ENCODE measurements at regions not wholly inside any gene's neighbourhood (a gene's known extent, or its start where the extent isn't known, plus 50 kb on each side); places are given as distances from the start of the nearest gene placed in this dataset.

DNA sequence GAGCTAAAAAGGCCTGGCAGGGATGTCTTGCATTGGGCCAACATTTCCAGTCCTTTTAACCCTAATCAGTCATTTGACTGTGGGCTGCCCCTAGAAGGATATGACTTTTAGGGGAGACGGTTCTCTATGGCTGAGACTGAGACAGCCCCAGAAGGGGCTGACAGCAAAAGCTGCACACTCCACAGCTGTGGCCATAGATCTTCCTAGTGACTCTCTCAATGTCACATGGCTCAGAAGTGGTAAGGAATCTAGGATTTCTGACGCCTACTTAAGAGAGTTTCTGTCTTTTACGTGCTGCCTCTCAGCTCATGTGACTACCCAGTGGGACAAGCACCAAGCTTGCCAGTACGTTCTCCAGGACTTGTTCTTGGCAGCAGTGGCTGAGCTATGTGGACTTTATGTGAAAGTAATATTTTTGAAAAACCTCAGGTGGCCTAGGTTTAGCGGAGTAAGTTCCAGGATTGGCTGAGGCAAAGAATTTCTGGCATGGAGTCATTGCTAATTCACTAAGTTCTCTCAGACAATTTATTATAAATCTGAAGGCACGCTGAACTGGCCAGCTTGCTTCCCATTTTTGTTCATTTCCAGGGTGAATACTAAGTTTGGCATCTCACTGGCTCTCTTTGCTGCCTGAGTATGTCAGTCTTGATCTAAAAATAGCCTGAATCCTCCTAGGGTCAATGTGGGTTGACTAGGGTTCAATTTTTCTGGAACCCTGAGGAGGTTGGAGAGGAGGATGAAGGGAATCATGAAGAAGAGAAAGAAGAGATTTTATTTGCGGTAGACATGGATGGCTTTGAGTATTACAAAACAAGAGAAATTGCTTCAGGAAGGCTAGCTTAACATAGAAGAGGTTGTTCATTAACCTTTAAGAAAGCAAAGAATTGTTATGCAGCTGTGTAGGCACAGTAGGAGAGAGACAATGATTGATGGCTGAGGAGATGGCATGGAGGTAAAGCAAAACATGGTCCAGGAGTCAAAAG, 271.8 kb downstream of the AEBP2 start:
- Histone ChIP-seq H3K27ac (ENCODE audit: low read length) (no peak overlapping the region), H3K4me2 (ENCODE audit: low read length) (no peak overlapping the region), H2AFZ (ENCODE audit: low read depth, low read length) (no peak overlapping the region), H3K36me3 (replicated peaks; ENCODE audit: low read depth, low read length) (no peaks in the 10 kb centered on the region), H3K4me1 (ENCODE audit: low read length) (no peaks in the 10 kb centered on the region), H3K9me3 (ENCODE audit: insufficient read depth, low read length) (no peaks in the 10 kb centered on the region), H4K20me1 (ENCODE audit: insufficient read depth, low read length) (no peaks in the 10 kb centered on the region), H3K79me2 (ENCODE audit: low read length) (no peaks in the 10 kb centered on the region), H3K4me3 (ENCODE audit: low read length) (no peak overlapping the region), H3K9ac (ENCODE audit: low read length) (no peak overlapping the region), H3K27me3 (ENCODE audit: low read depth, low read length) (no peaks in the 10 kb centered on the region)
- TF ChIP-seq EZH2phosphoT487 (IDR thresholded peaks at IDR 0.05; ENCODE audit: low read depth) = no peak
- TF ChIP-seq, protein P1, sequence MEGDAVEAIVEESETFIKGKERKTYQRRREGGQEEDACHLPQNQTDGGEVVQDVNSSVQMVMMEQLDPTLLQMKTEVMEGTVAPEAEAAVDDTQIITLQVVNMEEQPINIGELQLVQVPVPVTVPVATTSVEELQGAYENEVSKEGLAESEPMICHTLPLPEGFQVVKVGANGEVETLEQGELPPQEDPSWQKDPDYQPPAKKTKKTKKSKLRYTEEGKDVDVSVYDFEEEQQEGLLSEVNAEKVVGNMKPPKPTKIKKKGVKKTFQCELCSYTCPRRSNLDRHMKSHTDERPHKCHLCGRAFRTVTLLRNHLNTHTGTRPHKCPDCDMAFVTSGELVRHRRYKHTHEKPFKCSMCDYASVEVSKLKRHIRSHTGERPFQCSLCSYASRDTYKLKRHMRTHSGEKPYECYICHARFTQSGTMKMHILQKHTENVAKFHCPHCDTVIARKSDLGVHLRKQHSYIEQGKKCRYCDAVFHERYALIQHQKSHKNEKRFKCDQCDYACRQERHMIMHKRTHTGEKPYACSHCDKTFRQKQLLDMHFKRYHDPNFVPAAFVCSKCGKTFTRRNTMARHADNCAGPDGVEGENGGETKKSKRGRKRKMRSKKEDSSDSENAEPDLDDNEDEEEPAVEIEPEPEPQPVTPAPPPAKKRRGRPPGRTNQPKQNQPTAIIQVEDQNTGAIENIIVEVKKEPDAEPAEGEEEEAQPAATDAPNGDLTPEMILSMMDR (IDR thresholded peaks at IDR 0.05; ENCODE audit: low read depth, low read length) = no peak

DNA sequence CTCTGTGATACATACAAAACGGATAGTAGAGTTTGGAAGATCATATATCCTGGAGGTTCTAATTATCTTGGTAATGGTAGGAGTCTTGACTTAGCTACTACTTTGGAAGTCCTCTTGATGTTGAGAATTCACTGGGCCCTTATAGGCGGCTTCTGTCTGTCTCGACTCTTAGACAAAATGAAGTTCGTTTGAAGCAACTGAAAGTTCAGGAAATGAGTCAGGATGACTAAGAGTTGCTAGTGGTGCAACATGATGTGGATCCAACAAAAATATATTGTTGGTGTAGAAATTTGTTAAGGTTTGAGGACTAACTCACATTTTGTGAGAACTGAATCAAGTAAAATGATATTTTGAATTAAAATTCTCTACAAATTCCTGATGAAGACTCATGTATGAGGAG, 272.7 kb downstream of the AEBP2 start:
- H2AFZ ChIP-seq (ENCODE audit: low read depth, low read length) = no peak overlapping the region
- H3K9me3 ChIP-seq (ENCODE audit: insufficient read depth, low read length) = no peaks in the 10 kb centered on the region
- TF ChIP-seq EZH2phosphoT487 (IDR thresholded peaks at IDR 0.05; ENCODE audit: low read depth) = no peak
- TF ChIP-seq, protein P1 (IDR thresholded peaks at IDR 0.05; ENCODE audit: low read depth, low read length) = no peak
- H4K20me1 ChIP-seq (ENCODE audit: insufficient read depth, low read length) = no peaks in the 10 kb centered on the region
- no peaks in the 10 kb centered on the region for H3K36me3 ChIP-seq (replicated peaks; ENCODE audit: low read depth, low read length)
- H3K27me3 ChIP-seq (ENCODE audit: low read depth, low read length) = no peaks in the 10 kb centered on the region
- no peak overlapping the region for H3K27ac ChIP-seq (ENCODE audit: low read length)
- H3K4me1 ChIP-seq (ENCODE audit: low read length) = no peaks in the 10 kb centered on the region
- H3K4me2 ChIP-seq (ENCODE audit: low read length) = no peak overlapping the region
- no peaks in the 10 kb centered on the region for H3K79me2 ChIP-seq (ENCODE audit: low read length)
- H3K9ac ChIP-seq (ENCODE audit: low read length) = no peak overlapping the region
- no peak overlapping the region for H3K4me3 ChIP-seq (ENCODE audit: low read length)

DNA sequence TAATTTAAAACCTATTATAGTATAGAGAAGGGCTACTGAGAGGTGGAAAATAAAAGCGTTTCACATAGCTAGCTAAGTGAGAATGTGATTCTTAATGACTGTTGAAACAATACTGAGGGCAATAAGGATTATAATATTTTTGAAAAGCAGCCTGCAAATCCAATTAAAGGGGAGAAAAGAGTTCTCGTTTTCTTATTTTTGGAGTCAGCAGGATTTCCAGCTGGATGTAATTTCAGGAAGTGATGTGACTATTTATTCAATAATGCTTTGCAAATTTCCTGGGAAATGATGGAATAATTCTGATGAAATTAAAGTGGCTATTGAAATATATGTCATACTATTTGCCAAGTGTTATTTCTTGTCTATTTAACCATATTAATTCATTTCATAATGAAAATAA, 279.1 kb downstream of the AEBP2 start:
- TF ChIP-seq EZH2phosphoT487 (IDR thresholded peaks at IDR 0.05; ENCODE audit: low read depth) = no peak
- TF ChIP-seq, protein P1 (IDR thresholded peaks at IDR 0.05; ENCODE audit: low read depth, low read length) = no peak
- Histone ChIP-seq H3K4me1 (ENCODE audit: low read length) (no peaks in the 10 kb centered on the region), H3K27me3 (ENCODE audit: low read depth, low read length) (no peaks in the 10 kb centered on the region), H4K20me1 (ENCODE audit: insufficient read depth, low read length) (no peaks in the 10 kb centered on the region), H3K4me3 (ENCODE audit: low read length) (no peak overlapping the region), H3K4me2 (ENCODE audit: low read length) (no peak overlapping the region), H3K9ac (ENCODE audit: low read length) (no peak overlapping the region), H2AFZ (ENCODE audit: low read depth, low read length) (no peak overlapping the region), H3K27ac (ENCODE audit: low read length) (no peak overlapping the region), H3K36me3 (replicated peaks; ENCODE audit: low read depth, low read length) (no peaks in the 10 kb centered on the region), H3K79me2 (ENCODE audit: low read length) (no peaks in the 10 kb centered on the region), H3K9me3 (ENCODE audit: insufficient read depth, low read length) (no peaks in the 10 kb centered on the region)

DNA sequence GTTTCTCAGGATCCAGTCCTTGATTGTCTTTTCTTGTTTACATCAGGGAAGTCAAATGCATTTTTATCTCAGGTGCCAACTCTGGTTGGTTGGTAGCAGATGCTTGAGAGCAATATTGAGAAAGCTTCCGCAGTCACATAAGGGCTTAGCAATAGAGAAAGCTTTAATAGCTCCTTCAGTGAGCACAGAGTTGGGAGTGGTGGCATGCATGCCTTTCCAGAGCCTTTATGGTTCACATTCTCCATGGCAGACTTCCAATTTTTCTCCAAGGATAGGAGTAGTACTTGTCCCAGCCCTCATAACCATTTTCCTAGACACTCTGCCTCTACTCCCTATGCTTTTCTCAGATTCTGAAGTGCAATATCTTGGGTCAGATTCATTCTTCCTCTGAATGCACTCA, 280.4 kb downstream of the AEBP2 start:
- H3K36me3 ChIP-seq (replicated peaks; ENCODE audit: low read depth, low read length) = no peaks in the 10 kb centered on the region
- no peaks in the 10 kb centered on the region for H3K27me3 ChIP-seq (ENCODE audit: low read depth, low read length)
- H3K4me2 ChIP-seq (ENCODE audit: low read length) = no peak overlapping the region
- H4K20me1 ChIP-seq (ENCODE audit: insufficient read depth, low read length) = no peaks in the 10 kb centered on the region
- TF ChIP-seq, protein P1 (IDR thresholded peaks at IDR 0.05; ENCODE audit: low read depth, low read length) = no peak
- no peak for TF ChIP-seq EZH2phosphoT487 (IDR thresholded peaks at IDR 0.05; ENCODE audit: low read depth)
- no peaks in the 10 kb centered on the region for H3K4me1 ChIP-seq (ENCODE audit: low read length)
- H2AFZ ChIP-seq (ENCODE audit: low read depth, low read length) = no peak overlapping the region
- H3K9me3 ChIP-seq (ENCODE audit: insufficient read depth, low read length) = no peaks in the 10 kb centered on the region
- H3K27ac ChIP-seq (ENCODE audit: low read length) = no peak overlapping the region
- H3K79me2 ChIP-seq (ENCODE audit: low read length) = no peaks in the 10 kb centered on the region
- H3K9ac ChIP-seq (ENCODE audit: low read length) = no peak overlapping the region
- no peak overlapping the region for H3K4me3 ChIP-seq (ENCODE audit: low read length)

All from OCI-LY3 (cell line).